ENCODE measurements at regions not wholly inside any gene's neighbourhood (a gene's known extent, or its start where the extent isn't known, plus 50 kb on each side); places are given as distances from the start of the nearest gene placed in this dataset.
"Not testable (repeated sequence)": the region's sequence is repeated elsewhere in the genome, so short reads cannot be mapped to it uniquely, and the experiment has no call there.

DNA sequence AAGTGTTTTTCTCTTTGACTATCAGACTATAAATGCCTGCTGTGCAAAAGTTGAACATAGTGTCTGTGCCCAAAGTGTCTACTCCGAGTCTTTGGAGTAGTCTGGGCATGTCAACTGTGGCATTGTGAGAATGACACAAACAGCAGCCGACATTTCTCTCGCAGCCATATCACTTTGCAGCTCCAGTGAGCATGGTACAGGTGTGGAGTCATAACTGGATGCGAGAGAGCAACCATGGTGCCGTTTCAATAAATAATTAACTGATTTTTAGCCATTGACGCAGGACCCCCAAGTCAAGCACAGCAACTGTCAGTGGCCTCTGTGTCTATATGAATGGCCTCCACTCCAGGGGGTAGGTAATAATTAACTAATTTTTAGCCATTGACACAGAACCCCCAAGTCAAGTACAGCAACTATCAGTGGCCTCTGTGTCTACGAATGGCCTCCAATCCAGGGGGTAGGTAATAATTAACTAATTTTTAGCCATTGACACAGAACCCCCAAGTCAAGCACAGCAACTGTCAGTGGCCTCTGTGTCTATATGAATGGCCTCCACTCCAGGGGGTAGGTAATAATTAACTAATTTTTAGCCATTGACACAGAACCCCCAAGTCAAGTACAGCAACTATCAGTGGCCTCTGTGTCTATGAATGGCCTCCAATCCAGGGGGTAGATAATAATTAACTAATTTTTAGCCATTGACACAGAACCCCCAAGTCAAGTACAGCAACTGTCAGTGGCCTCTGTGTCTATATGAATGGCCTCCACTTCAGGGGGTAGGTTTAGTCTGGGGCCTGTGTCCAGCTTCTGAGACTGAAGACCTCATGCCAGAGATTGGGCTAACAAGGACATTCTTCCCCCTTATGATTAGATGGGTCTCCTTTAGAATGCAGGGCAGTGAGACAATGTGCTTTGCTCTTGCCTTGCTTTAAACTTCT is 409.0 kb downstream of the TNS3 start:
- TF ChIP-seq, protein P1, sequence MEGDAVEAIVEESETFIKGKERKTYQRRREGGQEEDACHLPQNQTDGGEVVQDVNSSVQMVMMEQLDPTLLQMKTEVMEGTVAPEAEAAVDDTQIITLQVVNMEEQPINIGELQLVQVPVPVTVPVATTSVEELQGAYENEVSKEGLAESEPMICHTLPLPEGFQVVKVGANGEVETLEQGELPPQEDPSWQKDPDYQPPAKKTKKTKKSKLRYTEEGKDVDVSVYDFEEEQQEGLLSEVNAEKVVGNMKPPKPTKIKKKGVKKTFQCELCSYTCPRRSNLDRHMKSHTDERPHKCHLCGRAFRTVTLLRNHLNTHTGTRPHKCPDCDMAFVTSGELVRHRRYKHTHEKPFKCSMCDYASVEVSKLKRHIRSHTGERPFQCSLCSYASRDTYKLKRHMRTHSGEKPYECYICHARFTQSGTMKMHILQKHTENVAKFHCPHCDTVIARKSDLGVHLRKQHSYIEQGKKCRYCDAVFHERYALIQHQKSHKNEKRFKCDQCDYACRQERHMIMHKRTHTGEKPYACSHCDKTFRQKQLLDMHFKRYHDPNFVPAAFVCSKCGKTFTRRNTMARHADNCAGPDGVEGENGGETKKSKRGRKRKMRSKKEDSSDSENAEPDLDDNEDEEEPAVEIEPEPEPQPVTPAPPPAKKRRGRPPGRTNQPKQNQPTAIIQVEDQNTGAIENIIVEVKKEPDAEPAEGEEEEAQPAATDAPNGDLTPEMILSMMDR (IDR thresholded peaks at IDR 0.05; ENCODE audit: low read depth, low read length, missing input control): not testable (repeated sequence)
- peak in 1 of 2 donors; percentile 87 for TF ChIP-seq RXRA (IDR thresholded peaks at IDR 0.05)
- TF ChIP-seq TAF1 (conservative IDR thresholded peaks at IDR 0.05): peak; percentile 44
- peak; percentile 90 for TF ChIP-seq SP1 (IDR thresholded peaks at IDR 0.05)
- TF ChIP-seq JUND (IDR thresholded peaks at IDR 0.05): peak in 1 of 2 donors; percentile 49
- TF ChIP-seq, protein P2, sequence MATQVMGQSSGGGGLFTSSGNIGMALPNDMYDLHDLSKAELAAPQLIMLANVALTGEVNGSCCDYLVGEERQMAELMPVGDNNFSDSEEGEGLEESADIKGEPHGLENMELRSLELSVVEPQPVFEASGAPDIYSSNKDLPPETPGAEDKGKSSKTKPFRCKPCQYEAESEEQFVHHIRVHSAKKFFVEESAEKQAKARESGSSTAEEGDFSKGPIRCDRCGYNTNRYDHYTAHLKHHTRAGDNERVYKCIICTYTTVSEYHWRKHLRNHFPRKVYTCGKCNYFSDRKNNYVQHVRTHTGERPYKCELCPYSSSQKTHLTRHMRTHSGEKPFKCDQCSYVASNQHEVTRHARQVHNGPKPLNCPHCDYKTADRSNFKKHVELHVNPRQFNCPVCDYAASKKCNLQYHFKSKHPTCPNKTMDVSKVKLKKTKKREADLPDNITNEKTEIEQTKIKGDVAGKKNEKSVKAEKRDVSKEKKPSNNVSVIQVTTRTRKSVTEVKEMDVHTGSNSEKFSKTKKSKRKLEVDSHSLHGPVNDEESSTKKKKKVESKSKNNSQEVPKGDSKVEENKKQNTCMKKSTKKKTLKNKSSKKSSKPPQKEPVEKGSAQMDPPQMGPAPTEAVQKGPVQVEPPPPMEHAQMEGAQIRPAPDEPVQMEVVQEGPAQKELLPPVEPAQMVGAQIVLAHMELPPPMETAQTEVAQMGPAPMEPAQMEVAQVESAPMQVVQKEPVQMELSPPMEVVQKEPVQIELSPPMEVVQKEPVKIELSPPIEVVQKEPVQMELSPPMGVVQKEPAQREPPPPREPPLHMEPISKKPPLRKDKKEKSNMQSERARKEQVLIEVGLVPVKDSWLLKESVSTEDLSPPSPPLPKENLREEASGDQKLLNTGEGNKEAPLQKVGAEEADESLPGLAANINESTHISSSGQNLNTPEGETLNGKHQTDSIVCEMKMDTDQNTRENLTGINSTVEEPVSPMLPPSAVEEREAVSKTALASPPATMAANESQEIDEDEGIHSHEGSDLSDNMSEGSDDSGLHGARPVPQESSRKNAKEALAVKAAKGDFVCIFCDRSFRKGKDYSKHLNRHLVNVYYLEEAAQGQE (IDR thresholded peaks at IDR 0.05): peak; percentile 75
- not testable (repeated sequence) for TF ChIP-seq EGR1 (IDR thresholded peaks at IDR 0.05; ENCODE audit: low read depth in 2 of 2); FOXA1 (IDR thresholded peaks at IDR 0.05)
- TF ChIP-seq, protein P3, sequence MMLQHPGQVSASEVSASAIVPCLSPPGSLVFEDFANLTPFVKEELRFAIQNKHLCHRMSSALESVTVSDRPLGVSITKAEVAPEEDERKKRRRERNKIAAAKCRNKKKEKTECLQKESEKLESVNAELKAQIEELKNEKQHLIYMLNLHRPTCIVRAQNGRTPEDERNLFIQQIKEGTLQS (IDR thresholded peaks at IDR 0.05): not testable (repeated sequence)
- TF ChIP-seq, protein P4, sequence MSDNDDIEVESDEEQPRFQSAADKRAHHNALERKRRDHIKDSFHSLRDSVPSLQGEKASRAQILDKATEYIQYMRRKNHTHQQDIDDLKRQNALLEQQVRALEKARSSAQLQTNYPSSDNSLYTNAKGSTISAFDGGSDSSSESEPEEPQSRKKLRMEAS (IDR thresholded peaks at IDR 0.05): peak; percentile 51
- peak in 1 of 2 donors; percentile 23 for TF ChIP-seq RAD21 (IDR thresholded peaks at IDR 0.05)
- peak; percentile 93 for TF ChIP-seq YY1 (IDR thresholded peaks at IDR 0.05)

Measured in liver (tissue), 3 donors.